ENCODE measurements at regions not wholly inside any gene's neighbourhood (a gene's known extent, or its start where the extent isn't known, plus 50 kb on each side); places are given as distances from the start of the nearest gene placed in this dataset.

- no peak for TF ChIP-seq CTCF (conservative IDR thresholded peaks at IDR 0.05 in 1 of 2, IDR thresholded peaks at IDR 0.05 in 1 of 2; ENCODE audit: extremely low read depth in 1 of 2, insufficient read depth in 1 of 2, low read depth in 1 of 2, low read length in 2 of 2)
- TF ChIP-seq EZH2 (IDR thresholded peaks at IDR 0.05; ENCODE audit: borderline replicate concordance, low read length): no peak
These were observed 93.5 kb upstream of the DKK2 start for GRCh38 chr4:107129611-107130010.

Measured in mammary epithelial cell (primary cell).